Motor neuron (in vitro differentiated cells): ENCODE measurements at regions not wholly inside any gene's neighbourhood (a gene's known extent, or its start where the extent isn't known, plus 50 kb on each side); places are given as distances from the start of the nearest gene placed in this dataset.

Experiments
- ATAC-seq, 8 experiments: fragments of 200-7000 bp; cut with Tn5 transposase; replicated peaks in 6 of 8; 2 replicates each; pipeline ENCODE4 v1.8.0; 2021; ENCODE audit warnings: mild to moderate bottlenecking in 8 of 8, moderate library complexity in 8 of 8
- H3K27ac ChIP-seq, 2 donors: fragments of 250-450 bp; sonication (Bioruptor Pico); 2 replicates each; pipeline ENCODE4 v1.9.0; 2021; ENCODE audit warnings: antibody characterized with exemption in 2 of 2, mild to moderate bottlenecking in 2 of 2, moderate library complexity in 1 of 2
- H3K4me1 ChIP-seq, 2 donors: fragments of 250-450 bp; sonication (Bioruptor Pico); replicated peaks in 1 of 2; 2 replicates each; pipeline ENCODE4 v1.6.1; 2021; ENCODE audit warnings: antibody characterized with exemption in 2 of 2, mild to moderate bottlenecking in 2 of 2, moderate library complexity in 1 of 2
- H3K4me3 ChIP-seq, 5 donors: fragments of 250-450 bp; sonication (Bioruptor Pico); 2 replicates each; pipeline ENCODE4 v1.9.0; 2021; ENCODE audit warnings: antibody characterized with exemption in 5 of 5, mild to moderate bottlenecking in 5 of 5, moderate library complexity in 4 of 5
- WGBS, 10 experiments: fragments of 450-650 bp; shearing (Covaris generic); methylation state at CpG; one replicate each; pipeline ENCODE4 v1.0.0; 2022; 5-methylcytosine and 5-hydroxymethylcytosine counted together
- in situ Hi-C, 9 experiments: fragments of 400-800 bp; cut with MboI; loops; one replicate each; pipeline ENCODE4 v1.15.0; 2021; ENCODE audit warnings: low sequenced_read_pairs in 9 of 9, low pct_unique_long_range_greater_than_20kb in 2 of 9; ENCODE audit not compliant: unreplicated experiment in 9 of 9

- H3K4me3 ChIP-seq = no peak overlapping the region
- no peaks in the 10 kb centered on the region for H3K4me1 ChIP-seq
- WGBS, 10 experiments = 33 to 100% (median 81%) methylated on average over 1 of the region's 1 CpG; no CpG with 5 or more reads in 4 of the 10 experiments
- no peak for ATAC-seq
- no peak overlapping the region for H3K27ac ChIP-seq
- in situ Hi-C loops = no loop called here
Observed at GRCh38 chr6:105972440-105972839, 113.7 kb upstream of the PRDM1 start.

DNA sequence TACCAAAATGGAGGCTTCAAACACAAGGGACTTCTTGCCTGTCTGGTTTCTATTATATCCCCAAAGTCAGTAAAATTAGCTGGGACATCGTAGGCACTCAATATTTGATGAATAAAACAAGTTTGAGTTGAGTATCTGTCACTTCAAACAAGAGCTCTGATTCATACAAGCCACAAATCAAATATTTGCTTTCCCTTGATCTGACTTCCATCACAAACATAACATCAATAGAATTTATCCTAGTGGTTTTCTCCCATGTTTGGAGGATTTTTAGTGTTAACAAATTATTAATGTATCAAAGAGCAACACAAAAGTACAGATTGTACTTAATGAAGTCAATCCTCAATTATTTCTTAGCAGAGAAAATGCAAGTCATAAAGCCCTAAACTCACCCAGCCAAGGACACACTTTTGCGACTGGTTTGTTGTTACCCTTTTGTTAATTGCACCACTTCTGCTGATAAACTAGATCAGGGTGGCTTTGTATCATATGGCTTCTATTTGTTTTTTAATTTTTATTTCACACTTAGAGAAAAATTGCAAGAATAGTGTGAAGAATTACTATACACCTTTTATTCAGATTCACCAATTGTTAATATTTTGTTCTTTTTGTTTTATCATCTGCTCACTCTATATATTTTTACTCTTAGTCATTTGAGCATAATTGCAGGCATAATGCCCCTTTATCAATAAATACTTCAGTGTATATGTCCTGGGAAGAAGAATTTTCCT lies 117.4 kb upstream of the PRDM1 start:
- 25 to 95% (median 83%) methylated on average over 1 to 2 of the region's 2 CpGs for WGBS, 10 experiments
- H3K4me3 ChIP-seq = no peak overlapping the region
- in situ Hi-C loops = no loop called here
- ATAC-seq = no peak
- no peaks in the 10 kb centered on the region for H3K4me1 ChIP-seq
- no peak overlapping the region for H3K27ac ChIP-seq

GRCh38 chr6:105967917-105968602 lies 118.1 kb upstream of the PRDM1 start:
- ATAC-seq = no peak
- H3K27ac ChIP-seq = no peak overlapping the region
- WGBS, 10 experiments = 21 to 100% (median 81%) methylated on average over 1 to 9 of the region's 9 CpGs
- no peak overlapping the region for H3K4me3 ChIP-seq
- in situ Hi-C loops = no loop called here
- no peaks in the 10 kb centered on the region for H3K4me1 ChIP-seq

DNA sequence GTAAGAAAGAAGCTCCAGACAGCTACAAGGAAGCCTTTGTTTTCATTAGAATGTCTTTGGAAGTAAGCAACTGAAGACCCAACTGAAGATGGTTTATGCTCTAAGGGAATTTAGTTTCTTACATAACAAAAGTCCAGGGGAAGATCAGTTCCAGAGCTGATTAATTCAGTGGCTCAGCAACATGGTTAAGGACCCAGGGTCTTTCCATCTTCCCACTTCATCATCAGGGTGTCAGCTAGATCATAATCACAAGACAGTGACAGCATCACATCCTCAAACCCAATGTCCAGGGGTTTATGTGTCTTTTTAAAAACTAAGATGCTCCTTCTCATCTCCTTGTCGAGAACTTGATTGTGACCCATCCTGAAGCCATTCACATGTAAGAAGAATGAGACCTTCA lies 119.7 kb upstream of the PRDM1 start:
- Histone ChIP-seq H3K27ac (no peak overlapping the region), H3K4me1 (no peaks in the 10 kb centered on the region), H3K4me3 (no peak overlapping the region)
- ATAC-seq = no peak
- in situ Hi-C loops = no loop called here
- 25 to 100% (median 100%) methylated on average over 1 of the region's 1 CpG; no CpG with 5 or more reads in 3 of the 10 experiments for WGBS, 10 experiments

DNA sequence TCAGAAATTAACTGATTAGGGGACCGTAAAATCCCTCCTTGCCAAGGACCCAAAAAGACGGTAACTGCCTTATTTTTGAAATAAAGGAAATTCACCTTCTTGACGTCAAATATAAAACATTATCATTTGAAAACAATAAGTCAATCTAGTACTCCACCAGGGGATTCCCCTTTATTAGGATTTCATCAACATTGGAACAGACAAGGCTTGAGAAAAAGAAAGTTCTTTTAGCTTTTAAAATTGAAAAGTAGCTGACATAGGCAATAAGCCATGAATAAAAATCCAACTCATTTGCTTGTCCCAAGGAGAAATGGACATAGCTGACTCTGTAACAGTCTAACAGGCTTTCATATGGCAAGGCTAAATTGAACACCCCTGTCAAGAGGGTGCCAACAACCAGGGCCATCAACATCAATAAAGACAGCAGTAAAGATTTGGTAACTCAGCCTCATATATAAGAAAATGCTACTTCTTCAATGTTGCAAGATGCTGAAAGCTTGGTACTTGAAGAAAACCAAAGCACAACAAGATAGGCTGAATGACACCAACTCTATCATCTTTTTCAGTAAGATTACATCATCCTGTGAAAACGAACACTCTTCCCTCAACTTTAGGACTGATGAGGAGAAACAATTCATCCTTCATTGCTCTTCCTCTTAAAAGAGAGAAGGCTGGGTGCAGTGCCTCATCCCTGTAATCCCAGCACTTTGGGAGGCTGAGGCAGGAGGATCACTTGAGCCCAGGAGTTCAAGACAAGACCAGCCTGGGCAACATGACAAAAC lies 121.0 kb upstream of the PRDM1 start:
- ATAC-seq = no peak
- in situ Hi-C loops = no loop called here
- WGBS, 10 experiments = 0 to 100% (median 88%) methylated on average over 1 to 4 of the region's 4 CpGs; no CpG with 5 or more reads in 3 of the 10 experiments
- H3K4me3 ChIP-seq = no peak overlapping the region
- no peaks in the 10 kb centered on the region for H3K4me1 ChIP-seq
- H3K27ac ChIP-seq = no peak overlapping the region

DNA sequence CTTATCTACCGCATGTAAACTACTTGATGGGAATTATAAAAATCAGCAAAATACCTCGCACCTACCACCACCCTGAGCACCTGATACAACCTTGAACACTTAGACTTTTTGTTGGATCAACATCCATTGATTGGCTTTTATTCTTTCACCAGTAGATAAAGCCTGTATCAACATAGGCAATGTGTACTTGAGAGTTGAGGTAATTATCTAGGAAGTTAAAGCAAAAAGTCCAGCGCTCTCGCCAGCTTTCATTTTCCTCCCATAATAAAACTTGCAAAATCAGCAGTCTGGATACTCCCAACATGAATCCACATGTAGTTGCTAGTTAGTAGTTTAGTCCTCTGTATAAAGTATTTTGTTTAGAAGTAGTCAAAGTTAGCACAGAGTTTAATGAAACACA lies 132.0 kb upstream of the PRDM1 start:
- Histone ChIP-seq H3K4me3 (no peak overlapping the region), H3K27ac (no peak overlapping the region), H3K4me1 (no peaks in the 10 kb centered on the region)
- in situ Hi-C loops = no loop called here
- ATAC-seq = no peak
- WGBS, 10 experiments = 82 to 100% (median 93%) methylated on average over 1 to 4 of the region's 4 CpGs; no CpG with 5 or more reads in 1 of the 10 experiments

GRCh38 chr6:105952772-105953690 lies 133.1 kb upstream of the PRDM1 start:
- ATAC-seq = no peak
- 48 to 82% (median 62%) methylated on average over 3 to 7 of the region's 7 CpGs for WGBS, 10 experiments
- Histone ChIP-seq H3K27ac (no peak overlapping the region), H3K4me1 (no peaks in the 10 kb centered on the region), H3K4me3 (no peak overlapping the region)
- in situ Hi-C loops = no loop called here

- Histone ChIP-seq H3K4me3 (no peak overlapping the region), H3K27ac (no peak overlapping the region), H3K4me1 (no peaks in the 10 kb centered on the region)
- in situ Hi-C loops = no loop called here
- WGBS, 10 experiments = 40 to 95% (median 77%) methylated on average over 1 to 3 of the region's 3 CpGs; no CpG with 5 or more reads in 2 of the 10 experiments
- no peak for ATAC-seq
Observed at GRCh38 chr6:105952326-105952725, 133.8 kb upstream of the PRDM1 start.

DNA sequence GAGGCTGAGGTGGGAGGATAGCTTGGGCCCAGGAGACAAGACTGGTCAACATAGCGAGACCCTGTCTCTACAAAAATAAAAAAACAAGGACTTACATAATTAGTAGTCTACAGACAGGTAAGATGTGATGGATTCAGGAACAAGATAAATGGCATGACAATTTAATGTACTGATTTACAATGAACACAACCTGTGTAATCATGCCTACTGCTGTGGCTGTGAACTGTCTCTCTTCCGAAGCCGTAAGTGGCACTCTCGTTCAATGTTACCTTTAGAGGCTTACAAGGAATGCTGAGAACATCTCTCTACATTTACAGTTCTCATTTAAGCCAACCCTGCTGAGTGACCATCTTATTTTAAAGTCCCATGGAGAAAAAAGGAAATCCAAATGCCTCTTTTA lies 134.8 kb upstream of the PRDM1 start:
- in situ Hi-C loops = no loop called here
- Histone ChIP-seq H3K27ac (no peak overlapping the region), H3K4me1 (no peaks in the 10 kb centered on the region), H3K4me3 (no peak overlapping the region)
- ATAC-seq = no peak
- WGBS, 10 experiments = 81 to 98% (median 89%) methylated on average over 1 to 4 of the region's 4 CpGs

- ATAC-seq = no peak
- 53 to 96% (median 88%) methylated on average over 1 to 2 of the region's 2 CpGs; no CpG with 5 or more reads in 2 of the 10 experiments for WGBS, 10 experiments
- H3K4me1 ChIP-seq = no peaks in the 10 kb centered on the region
- in situ Hi-C loops = no loop called here
- H3K27ac ChIP-seq = no peak overlapping the region
- H3K4me3 ChIP-seq = no peak overlapping the region
Observed at GRCh38 chr6:105949869-105950268, 136.3 kb upstream of the PRDM1 start.

GRCh38 chr6:105943514-105943913 lies 142.6 kb upstream of the PRDM1 start:
- H3K4me3 ChIP-seq = no peak overlapping the region
- no peaks in the 10 kb centered on the region for H3K4me1 ChIP-seq
- no peak overlapping the region for H3K27ac ChIP-seq
- 71 to 100% (median 93%) methylated on average over 2 of the region's 2 CpGs for WGBS, 10 experiments
- ATAC-seq = no peak
- in situ Hi-C loops = no loop called here

GRCh38 chr6:105941621-105942412 lies 144.3 kb upstream of the PRDM1 start:
- in situ Hi-C loops = no loop called here
- WGBS, 10 experiments = 60 to 100% (median 95%) methylated on average over 1 to 2 of the region's 2 CpGs; no CpG with 5 or more reads in 1 of the 10 experiments
- no peak for ATAC-seq
- no peak overlapping the region for H3K27ac ChIP-seq
- no peaks in the 10 kb centered on the region for H3K4me1 ChIP-seq
- H3K4me3 ChIP-seq = no peak overlapping the region
